Parathyroid adenoma (tissue), 2 donors: ENCODE measurements at regions not wholly inside any gene's neighbourhood (a gene's known extent, or its start where the extent isn't known, plus 50 kb on each side); places are given as distances from the start of the nearest gene placed in this dataset.

Experiments used
- H2AFZ ChIP-seq: fragments of 300-600 bp; sonication (generic); one replicate; pipeline ENCODE4 v1.7.0; 2017; ENCODE audit warnings: antibody characterized with exemption, mild to moderate bottlenecking
- H3K27ac ChIP-seq: fragments of 300-600 bp; sonication (generic); one replicate; pipeline ENCODE4 v1.7.0; 2017
- H3K27me3 ChIP-seq: fragments of 300-600 bp; sonication (generic); one replicate; pipeline ENCODE4 v1.7.0; 2017; ENCODE audit warnings: low read length; ENCODE audit not compliant: control insufficient read depth, insufficient read depth
- H3K36me3 ChIP-seq: fragments of 300-600 bp; sonication (generic); one replicate; pipeline ENCODE4 v1.7.0; 2017; ENCODE audit warnings: low read length; ENCODE audit not compliant: control insufficient read depth, insufficient read depth
- H3K4me1 ChIP-seq: fragments of 300-600 bp; sonication (generic); one replicate; pipeline ENCODE4 v1.7.0; 2017; ENCODE audit warnings: control low read depth
- H3K4me2 ChIP-seq: fragments of 300-600 bp; sonication (generic); one replicate; pipeline ENCODE4 v1.7.0; 2017; ENCODE audit warnings: low read length
- H3K4me3 ChIP-seq: fragments of 300-600 bp; sonication (generic); one replicate; pipeline ENCODE4 v1.7.0; 2017; ENCODE audit warnings: low read depth, low read length
- H3K79me2 ChIP-seq: fragments of 300-600 bp; sonication (generic); one replicate; pipeline ENCODE4 v1.7.0; 2017; ENCODE audit warnings: control low read depth
- H3K9ac ChIP-seq: fragments of 300-600 bp; sonication (generic); one replicate; pipeline ENCODE4 v1.7.0; 2017; ENCODE audit warnings: mild to moderate bottlenecking
- H3K9me3 ChIP-seq: fragments of 300-600 bp; sonication (generic); one replicate; pipeline ENCODE4 v1.7.0; 2017; ENCODE audit warnings: low read length; ENCODE audit not compliant: control insufficient read depth
- CTCF ChIP-seq: fragments of 300-600 bp; sonication (generic); IDR thresholded peaks from one replicate; pipeline ENCODE4 v1.7.0; 2017; ENCODE audit warnings: antibody characterized with exemption, mild to moderate bottlenecking
- donor health status: primary hyperparathyroidism.

GRCh38 chr13:68232351-68233130 lies 1002.4 kb upstream of the PCDH9 start:
- Histone ChIP-seq H3K79me2 (no peaks in the 10 kb centered on the region), H3K9me3 (no peaks in the 10 kb centered on the region), H3K4me1 (no peaks in the 10 kb centered on the region), H3K36me3 (no peaks in the 10 kb centered on the region), H3K4me2 (no peak overlapping the region), H3K9ac (no peak overlapping the region), H3K27ac (no peak overlapping the region), H2AFZ (no peak overlapping the region), H3K4me3 (no peak overlapping the region), H3K27me3 (no peaks in the 10 kb centered on the region)
- TF ChIP-seq CTCF: no peak

- H3K4me3 ChIP-seq: no peak overlapping the region
- H3K4me2 ChIP-seq: no peak overlapping the region
- no peaks in the 10 kb centered on the region for H3K27me3 ChIP-seq
- no peak for TF ChIP-seq CTCF
- no peak overlapping the region for H3K27ac ChIP-seq
- no peak overlapping the region for H3K9ac ChIP-seq
- H3K79me2 ChIP-seq: no peaks in the 10 kb centered on the region
- no peaks in the 10 kb centered on the region for H3K4me1 ChIP-seq
- no peak overlapping the region for H2AFZ ChIP-seq
- no peaks in the 10 kb centered on the region for H3K36me3 ChIP-seq
- no peaks in the 10 kb centered on the region for H3K9me3 ChIP-seq
Observed at GRCh38 chr13:68214691-68215415, 984.7 kb upstream of the PCDH9 start.

- Histone ChIP-seq H3K4me2 (no peak overlapping the region), H3K4me1 (no peaks in the 10 kb centered on the region), H3K9me3 (no peaks in the 10 kb centered on the region), H3K4me3 (no peak overlapping the region), H3K27me3 (no peaks in the 10 kb centered on the region), H2AFZ (no peak overlapping the region), H3K36me3 (no peaks in the 10 kb centered on the region), H3K79me2 (no peaks in the 10 kb centered on the region), H3K9ac (no peak overlapping the region), H3K27ac (no peak overlapping the region)
- TF ChIP-seq CTCF: no peak
Observed at GRCh38 chr13:68199271-68199670, 969.1 kb upstream of the PCDH9 start.

- no peak overlapping the region for H3K9ac ChIP-seq
- no peak overlapping the region for H3K4me3 ChIP-seq
- no peak for TF ChIP-seq CTCF
Observed at GRCh38 chr13:68190818-68191217, 960.7 kb upstream of the PCDH9 start.

More at GRCh38 chr13:68190818-68191217, 960.7 kb upstream of the PCDH9 start:
- H3K36me3 ChIP-seq: no peaks in the 10 kb centered on the region
- H3K4me2 ChIP-seq: no peak overlapping the region
- no peaks in the 10 kb centered on the region for H3K27me3 ChIP-seq
- H3K9me3 ChIP-seq: no peaks in the 10 kb centered on the region
- H3K27ac ChIP-seq: no peak overlapping the region
- no peaks in the 10 kb centered on the region for H3K4me1 ChIP-seq
- H2AFZ ChIP-seq: no peak overlapping the region
- H3K79me2 ChIP-seq: no peaks in the 10 kb centered on the region
